ENCODE measurements at regions not wholly inside any gene's neighbourhood (a gene's known extent, or its start where the extent isn't known, plus 50 kb on each side); places are given as distances from the start of the nearest gene placed in this dataset.

DNA sequence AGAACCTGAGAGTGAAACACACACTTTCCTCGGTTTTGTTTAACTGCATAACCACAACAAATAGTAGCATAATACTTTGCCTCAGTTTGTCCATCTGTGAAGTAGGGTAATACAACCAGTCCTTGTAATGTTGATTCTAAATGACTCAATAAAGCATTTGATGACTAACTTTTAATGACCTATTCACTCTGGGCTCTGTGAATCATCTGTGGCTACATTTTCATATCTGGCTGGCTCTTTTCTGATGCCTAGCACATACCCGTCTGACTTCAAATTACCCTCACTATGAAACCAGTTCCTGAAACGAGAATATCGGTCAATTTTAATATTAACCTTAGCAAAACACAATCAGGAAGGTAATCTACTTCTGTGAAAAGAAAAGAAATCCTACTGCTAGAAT is 151.0 kb downstream of the SH2D1A start (continued):
- TF ChIP-seq CREB5 (CRISPR knock-in tag; IDR thresholded peaks at IDR 0.05; ENCODE audit: low read depth), result no peak

DNA sequence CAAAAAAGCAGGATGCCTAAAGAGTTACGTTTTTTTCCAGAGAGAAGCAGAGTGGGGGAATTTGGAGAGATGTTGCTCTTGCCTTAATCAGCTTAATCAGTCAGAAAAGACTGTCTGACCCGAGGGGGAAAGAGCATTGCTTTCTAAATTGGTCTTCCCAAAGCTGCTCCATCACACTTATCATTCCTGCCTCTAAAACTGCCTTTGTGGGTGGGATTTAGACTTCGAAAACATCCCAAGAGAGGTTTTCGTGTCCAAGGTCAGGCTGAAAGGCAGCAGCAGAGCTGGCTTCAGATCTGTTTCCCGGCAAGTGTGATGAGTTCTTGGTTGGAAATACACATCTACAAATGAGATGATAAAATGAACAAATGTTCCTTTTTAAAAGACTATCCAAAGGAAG is 155.2 kb downstream of the SH2D1A start:
- no peak for ATAC-seq
- no peak for TF ChIP-seq TOX (CRISPR knock-in tag; IDR thresholded peaks at IDR 0.05; ENCODE audit: borderline replicate concordance)
- TF ChIP-seq, protein P1, sequence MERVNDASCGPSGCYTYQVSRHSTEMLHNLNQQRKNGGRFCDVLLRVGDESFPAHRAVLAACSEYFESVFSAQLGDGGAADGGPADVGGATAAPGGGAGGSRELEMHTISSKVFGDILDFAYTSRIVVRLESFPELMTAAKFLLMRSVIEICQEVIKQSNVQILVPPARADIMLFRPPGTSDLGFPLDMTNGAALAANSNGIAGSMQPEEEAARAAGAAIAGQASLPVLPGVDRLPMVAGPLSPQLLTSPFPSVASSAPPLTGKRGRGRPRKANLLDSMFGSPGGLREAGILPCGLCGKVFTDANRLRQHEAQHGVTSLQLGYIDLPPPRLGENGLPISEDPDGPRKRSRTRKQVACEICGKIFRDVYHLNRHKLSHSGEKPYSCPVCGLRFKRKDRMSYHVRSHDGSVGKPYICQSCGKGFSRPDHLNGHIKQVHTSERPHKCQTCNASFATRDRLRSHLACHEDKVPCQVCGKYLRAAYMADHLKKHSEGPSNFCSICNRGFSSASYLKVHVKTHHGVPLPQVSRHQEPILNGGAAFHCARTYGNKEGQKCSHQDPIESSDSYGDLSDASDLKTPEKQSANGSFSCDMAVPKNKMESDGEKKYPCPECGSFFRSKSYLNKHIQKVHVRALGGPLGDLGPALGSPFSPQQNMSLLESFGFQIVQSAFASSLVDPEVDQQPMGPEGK (CRISPR knock-in tag; IDR thresholded peaks at IDR 0.05; ENCODE audit: borderline replicate concordance), result no peak
- TF ChIP-seq ISL1 (CRISPR knock-in tag; IDR thresholded peaks at IDR 0.05), result no peak
- TF ChIP-seq ESRRG (CRISPR knock-in tag; IDR thresholded peaks at IDR 0.05), result no peak
- TF ChIP-seq BACH2 (CRISPR knock-in tag; IDR thresholded peaks at IDR 0.05; ENCODE audit: borderline replicate concordance), result no peak
- TF ChIP-seq CSDC2 (CRISPR knock-in tag; IDR thresholded peaks at IDR 0.05), result no peak
- TF ChIP-seq ZNF565 (CRISPR knock-in tag; conservative IDR thresholded peaks at IDR 0.05; ENCODE audit: low read depth), result no peak
- TF ChIP-seq, protein P2, sequence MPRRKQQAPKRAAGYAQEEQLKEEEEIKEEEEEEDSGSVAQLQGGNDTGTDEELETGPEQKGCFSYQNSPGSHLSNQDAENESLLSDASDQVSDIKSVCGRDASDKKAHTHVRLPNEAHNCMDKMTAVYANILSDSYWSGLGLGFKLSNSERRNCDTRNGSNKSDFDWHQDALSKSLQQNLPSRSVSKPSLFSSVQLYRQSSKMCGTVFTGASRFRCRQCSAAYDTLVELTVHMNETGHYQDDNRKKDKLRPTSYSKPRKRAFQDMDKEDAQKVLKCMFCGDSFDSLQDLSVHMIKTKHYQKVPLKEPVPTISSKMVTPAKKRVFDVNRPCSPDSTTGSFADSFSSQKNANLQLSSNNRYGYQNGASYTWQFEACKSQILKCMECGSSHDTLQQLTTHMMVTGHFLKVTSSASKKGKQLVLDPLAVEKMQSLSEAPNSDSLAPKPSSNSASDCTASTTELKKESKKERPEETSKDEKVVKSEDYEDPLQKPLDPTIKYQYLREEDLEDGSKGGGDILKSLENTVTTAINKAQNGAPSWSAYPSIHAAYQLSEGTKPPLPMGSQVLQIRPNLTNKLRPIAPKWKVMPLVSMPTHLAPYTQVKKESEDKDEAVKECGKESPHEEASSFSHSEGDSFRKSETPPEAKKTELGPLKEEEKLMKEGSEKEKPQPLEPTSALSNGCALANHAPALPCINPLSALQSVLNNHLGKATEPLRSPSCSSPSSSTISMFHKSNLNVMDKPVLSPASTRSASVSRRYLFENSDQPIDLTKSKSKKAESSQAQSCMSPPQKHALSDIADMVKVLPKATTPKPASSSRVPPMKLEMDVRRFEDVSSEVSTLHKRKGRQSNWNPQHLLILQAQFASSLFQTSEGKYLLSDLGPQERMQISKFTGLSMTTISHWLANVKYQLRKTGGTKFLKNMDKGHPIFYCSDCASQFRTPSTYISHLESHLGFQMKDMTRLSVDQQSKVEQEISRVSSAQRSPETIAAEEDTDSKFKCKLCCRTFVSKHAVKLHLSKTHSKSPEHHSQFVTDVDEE (CRISPR knock-in tag; IDR thresholded peaks at IDR 0.05), result no peak
- TF ChIP-seq, protein P3, sequence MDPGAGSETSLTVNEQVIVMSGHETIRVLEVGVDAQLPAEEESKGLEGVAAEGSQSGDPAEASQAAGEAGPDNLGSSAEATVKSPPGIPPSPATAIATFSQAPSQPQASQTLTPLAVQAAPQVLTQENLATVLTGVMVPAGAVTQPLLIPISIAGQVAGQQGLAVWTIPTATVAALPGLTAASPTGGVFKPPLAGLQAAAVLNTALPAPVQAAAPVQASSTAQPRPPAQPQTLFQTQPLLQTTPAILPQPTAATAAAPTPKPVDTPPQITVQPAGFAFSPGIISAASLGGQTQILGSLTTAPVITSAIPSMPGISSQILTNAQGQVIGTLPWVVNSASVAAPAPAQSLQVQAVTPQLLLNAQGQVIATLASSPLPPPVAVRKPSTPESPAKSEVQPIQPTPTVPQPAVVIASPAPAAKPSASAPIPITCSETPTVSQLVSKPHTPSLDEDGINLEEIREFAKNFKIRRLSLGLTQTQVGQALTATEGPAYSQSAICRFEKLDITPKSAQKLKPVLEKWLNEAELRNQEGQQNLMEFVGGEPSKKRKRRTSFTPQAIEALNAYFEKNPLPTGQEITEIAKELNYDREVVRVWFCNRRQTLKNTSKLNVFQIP (CRISPR knock-in tag; IDR thresholded peaks at IDR 0.05; ENCODE audit: borderline replicate concordance, low read depth), result no peak
- TF ChIP-seq ZFP30 (CRISPR knock-in tag; IDR thresholded peaks at IDR 0.05), result no peak
- no peak for TF ChIP-seq OSR1 (CRISPR knock-in tag; IDR thresholded peaks at IDR 0.05)
- no peak for TF ChIP-seq PPARA (CRISPR knock-in tag; IDR thresholded peaks at IDR 0.05; ENCODE audit: borderline replicate concordance)

- no peak for ATAC-seq
Measured at GRCh38 chrX:124502166-124502565, 155.8 kb downstream of the SH2D1A start.

DNA sequence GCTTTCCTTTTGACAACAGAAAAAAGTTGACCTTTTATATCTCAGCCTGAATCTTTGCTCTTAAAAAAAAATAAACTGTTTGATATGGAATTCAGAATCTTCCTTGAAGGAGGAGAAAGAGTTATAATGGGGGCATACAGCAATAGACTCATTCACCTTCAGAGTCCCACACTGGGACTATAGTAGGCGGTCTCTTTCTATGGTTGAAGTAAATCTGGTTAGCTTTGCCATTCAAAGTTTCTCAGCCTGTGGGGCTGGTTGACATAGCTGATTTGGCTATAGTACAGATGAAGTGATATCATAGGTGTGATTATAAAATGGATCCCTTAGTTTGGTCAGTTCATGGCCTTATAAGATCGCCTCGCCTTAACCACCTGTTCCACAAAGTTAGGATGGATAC is 156.2 kb downstream of the SH2D1A start:
- TF ChIP-seq ZFP3 (CRISPR knock-in tag; IDR thresholded peaks at IDR 0.05) (no peak), ESRRG (CRISPR knock-in tag; IDR thresholded peaks at IDR 0.05) (no peak), ZNF565 (CRISPR knock-in tag; conservative IDR thresholded peaks at IDR 0.05; ENCODE audit: low read depth) (no peak), CSDC2 (CRISPR knock-in tag; IDR thresholded peaks at IDR 0.05) (no peak), OSR1 (CRISPR knock-in tag; IDR thresholded peaks at IDR 0.05) (no peak)
- ATAC-seq, result no peak

More at GRCh38 chrX:124502166-124502565, 155.8 kb downstream of the SH2D1A start:
- TF ChIP-seq BACH2 (CRISPR knock-in tag; IDR thresholded peaks at IDR 0.05; ENCODE audit: borderline replicate concordance) (no peak), ZNF8 (CRISPR knock-in tag; IDR thresholded peaks at IDR 0.05) (no peak), CREB5 (CRISPR knock-in tag; IDR thresholded peaks at IDR 0.05; ENCODE audit: low read depth) (no peak), ZFP30 (CRISPR knock-in tag; IDR thresholded peaks at IDR 0.05) (no peak), GLIS3 (CRISPR knock-in tag; IDR thresholded peaks at IDR 0.05) (no peak), ZC3H10 (CRISPR knock-in tag; IDR thresholded peaks at IDR 0.05) (no peak)
